Keratinocyte (primary cell): ENCODE measurements at regions not wholly inside any gene's neighbourhood (a gene's known extent, or its start where the extent isn't known, plus 50 kb on each side); places are given as distances from the start of the nearest gene placed in this dataset.

Experiments
- DNase-seq: peaks from one replicate; pipeline ENCODE4 v3.0.0-alpha.2; 2011; ENCODE audit warnings: low read depth, missing footprints, low spot score
- FAIRE-seq: peaks from 2 replicates; lab custom pipeline; 2011; peaks lifted over from hg19 to GRCh38; lab: Jason Lieb, UNC
- H2AFZ ChIP-seq: 2 replicates; pipeline ENCODE4 v1.6.0; 2012; ENCODE audit warnings: low read length, control low read depth, inconsistent platforms; ENCODE audit not compliant: control insufficient read depth
- H3K27ac ChIP-seq: 2 replicates; pipeline ENCODE4 v1.5.1; 2011; ENCODE audit warnings: low read length; ENCODE audit not compliant: control insufficient read depth, insufficient read depth
- H3K27me3 ChIP-seq: 3 replicates; pipeline ENCODE4 v1.6.0; 2011; ENCODE audit warnings: low read length; ENCODE audit not compliant: control insufficient read depth, insufficient read depth; ENCODE audit errors: extremely low read depth
- H3K36me3 ChIP-seq, 2 experiments: 2 replicates in 1 of 2; 3 replicates in 1 of 2; pipeline ENCODE4 v1.5.1; 2011; ENCODE audit warnings: low read length in 2 of 2, mild to moderate bottlenecking in 1 of 2; ENCODE audit not compliant: control insufficient read depth in 2 of 2, insufficient read depth in 2 of 2; ENCODE audit errors: extremely low read depth in 1 of 2
- H3K4me1 ChIP-seq: 3 replicates; pipeline ENCODE4 v1.5.1; 2011; ENCODE audit warnings: low read length; ENCODE audit not compliant: control insufficient read depth, insufficient read depth; ENCODE audit errors: extremely low read depth
- H3K4me2 ChIP-seq: 3 replicates; pipeline ENCODE4 v1.6.0; 2011; ENCODE audit warnings: low read depth, low read length; ENCODE audit not compliant: control insufficient read depth, insufficient read depth; ENCODE audit errors: extremely low read depth
- H3K4me3 ChIP-seq, 3 experiments: fragments of 200-600 bp in 1 of 3; sonication (generic) in 1 of 3; 2 replicates in 2 of 3; 3 replicates in 1 of 3; pipeline ENCODE4 v1.5.1; 2011 to 2016; ENCODE audit warnings: low read length in 3 of 3, mild to moderate bottlenecking in 3 of 3, control low read depth in 2 of 3, inconsistent platforms in 1 of 3, low read depth in 1 of 3, mixed read lengths in 1 of 3, mixed run types in 1 of 3, moderate library complexity in 1 of 3; ENCODE audit not compliant: control insufficient read depth in 2 of 3, insufficient read depth in 2 of 3; ENCODE audit errors: extremely low read depth in 1 of 3
- H3K79me2 ChIP-seq: 2 replicates; pipeline ENCODE4 v1.6.0; 2012; ENCODE audit warnings: low read length; ENCODE audit not compliant: control insufficient read depth, insufficient read depth
- H3K9ac ChIP-seq: 3 replicates; pipeline ENCODE4 v1.6.0; 2011; ENCODE audit warnings: low read length; ENCODE audit not compliant: control insufficient read depth, insufficient read depth; ENCODE audit errors: extremely low read depth
- H3K9me1 ChIP-seq: 3 replicates; pipeline ENCODE4 v1.6.0; 2011; ENCODE audit warnings: low read length; ENCODE audit not compliant: control insufficient read depth, insufficient read depth; ENCODE audit errors: extremely low read depth
- H3K9me3 ChIP-seq: 2 replicates; pipeline ENCODE4 v1.5.1; 2012; ENCODE audit warnings: low read depth, low read length; ENCODE audit not compliant: control insufficient read depth
- H4K20me1 ChIP-seq: 3 replicates; pipeline ENCODE4 v1.6.0; 2011; ENCODE audit warnings: low read length; ENCODE audit not compliant: control insufficient read depth, insufficient read depth; ENCODE audit errors: extremely low read depth
- CTCF ChIP-seq, 3 experiments: IDR thresholded peaks in 1 of 3; conservative IDR thresholded peaks in 1 of 3; optimal IDR thresholded peaks in 1 of 3; 2 replicates in 2 of 3; 3 replicates in 1 of 3; pipeline versions ENCODE3 to v1.5.1; 2011; ENCODE audit warnings: low read length in 3 of 3, mild to moderate bottlenecking in 3 of 3, moderate library complexity in 2 of 3, control low read depth in 1 of 3, inconsistent platforms in 1 of 3; ENCODE audit not compliant: insufficient read depth in 2 of 3; ENCODE audit errors: extremely low read depth in 1 of 3
- EZH2 ChIP-seq: IDR thresholded peaks from one replicate; pipeline ENCODE4 v1.6.1; 2012; ENCODE audit warnings: inconsistent platforms, mild to moderate bottlenecking, low read length, moderate library complexity
- dilution Hi-C: fragments of 300-500 bp; cut with MboI; formaldehyde crosslinking; loops from one replicate; pipeline ENCODE4 v1.7.0; 2020; ENCODE audit warnings: low sequenced_read_pairs; ENCODE audit not compliant: extremely low pct_ligation_motif_present

GRCh38 chr4:156659983-156660382 is 311.6 kb downstream of the PDGFC start:
- DNase-seq: no peak

GRCh38 chr4:156659570-156659969 is 312.0 kb downstream of the PDGFC start:
- no peak for FAIRE-seq
- Histone ChIP-seq H3K9me3 (no peaks in the 10 kb centered on the region), H4K20me1 (no peaks in the 10 kb centered on the region), H2AFZ (no peak overlapping the region), H3K27me3 (no peaks in the 10 kb centered on the region), H3K9me1 (no peaks in the 10 kb centered on the region), H3K9ac (no peak overlapping the region), H3K79me2 (no peaks in the 10 kb centered on the region), H3K4me3 (no peak overlapping the region), H3K4me2 (no peak overlapping the region), H3K27ac (no peak overlapping the region), H3K36me3 (no peaks in the 10 kb centered on the region), H3K4me1 (peaks cover 8% of the 10 kb centered on the region)
- dilution Hi-C loops: no loop called here
- DNase-seq: no peak
- TF ChIP-seq CTCF (optimal IDR thresholded peaks at IDR 0.05 in 1 of 3, IDR thresholded peaks at IDR 0.05 in 1 of 3, conservative IDR thresholded peaks at IDR 0.05 in 1 of 3; ENCODE audit: extremely low read depth in 1 of 3, insufficient read depth in 2 of 3, low read length in 3 of 3): no peak
- TF ChIP-seq EZH2: no peak

More at GRCh38 chr4:156659983-156660382, 311.6 kb downstream of the PDGFC start:
- dilution Hi-C loops: no loop called here
- no peak overlapping the region for H2AFZ ChIP-seq
- no peaks in the 10 kb centered on the region for H4K20me1 ChIP-seq
- H3K4me3 ChIP-seq: no peak overlapping the region
- H3K9me3 ChIP-seq: no peaks in the 10 kb centered on the region
- H3K9ac ChIP-seq: no peak overlapping the region
- H3K27me3 ChIP-seq: no peaks in the 10 kb centered on the region
- H3K36me3 ChIP-seq: no peaks in the 10 kb centered on the region
- H3K4me1 ChIP-seq: peaks cover 8% of the 10 kb centered on the region
- no peaks in the 10 kb centered on the region for H3K79me2 ChIP-seq
- no peak overlapping the region for H3K4me2 ChIP-seq
- no peaks in the 10 kb centered on the region for H3K9me1 ChIP-seq
- FAIRE-seq: no peak
- TF ChIP-seq EZH2 (no peak), CTCF (optimal IDR thresholded peaks at IDR 0.05 in 1 of 3, IDR thresholded peaks at IDR 0.05 in 1 of 3, conservative IDR thresholded peaks at IDR 0.05 in 1 of 3; ENCODE audit: extremely low read depth in 1 of 3, insufficient read depth in 2 of 3, low read length in 3 of 3) (no peak)
- no peak overlapping the region for H3K27ac ChIP-seq
